HL-60/S4 treated with retinoic acid at 250 ng/mL for 4 days and 3 days (cell line): ENCODE measurements at regions not wholly inside any gene's neighbourhood (a gene's known extent, or its start where the extent isn't known, plus 50 kb on each side); places are given as distances from the start of the nearest gene placed in this dataset.

Source experiments
- in situ Hi-C: fragments of 300-500 bp; cut with MboI; formaldehyde crosslinking; loops from 2 replicates; pipeline ENCODE4 v1.7.0; 2022; ENCODE audit warnings: low sequenced_read_pairs

- in situ Hi-C loops = no loop called here
Observed at GRCh38 chr21:38147391-38147790, 109.4 kb upstream of the KCNJ15 start.

DNA sequence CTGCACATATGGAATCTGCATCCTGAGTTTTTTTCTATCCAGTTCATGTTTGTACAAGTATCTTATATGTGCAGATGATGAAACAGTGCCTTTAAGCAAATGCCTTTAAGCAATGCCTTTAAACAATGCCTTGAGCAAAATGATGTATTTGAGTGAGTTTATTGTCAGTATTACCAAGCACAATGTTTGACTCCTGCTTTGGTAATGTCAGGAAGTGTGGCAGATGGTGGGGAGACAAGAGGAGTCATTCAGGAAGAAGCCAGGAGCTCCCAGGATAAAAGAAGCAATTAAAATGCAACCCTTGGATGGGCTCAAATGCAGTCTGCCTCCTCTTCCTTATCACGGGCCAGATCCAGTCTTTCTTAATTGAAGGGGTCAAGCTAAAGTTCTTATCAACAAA, 108.7 kb upstream of the KCNJ15 start:
- in situ Hi-C loops = no loop called here

GRCh38 chr21:38151021-38151645, 105.7 kb upstream of the KCNJ15 start:
- in situ Hi-C loops = no loop called here

- in situ Hi-C loops = no loop called here
Observed at GRCh38 chr21:38156200-38156599, 100.6 kb upstream of the KCNJ15 start.

DNA sequence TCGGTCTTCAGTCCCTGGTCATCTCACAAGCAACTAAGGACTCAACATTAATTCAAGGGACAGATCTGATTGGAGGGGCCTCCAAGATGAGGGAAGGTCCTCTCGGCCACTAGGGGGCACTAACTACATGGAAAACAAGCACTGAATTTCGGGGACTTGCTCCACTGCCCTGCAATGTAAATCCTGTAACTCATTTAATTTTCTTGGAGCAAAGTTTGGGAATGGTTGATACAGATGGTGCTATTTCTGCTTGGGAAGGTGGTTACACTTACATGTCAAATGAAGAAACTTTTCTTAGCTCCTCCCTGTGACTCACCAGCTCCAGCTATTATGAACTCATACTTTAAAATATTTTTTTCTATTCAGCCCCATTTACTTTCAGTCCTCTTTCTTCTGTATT, 97.4 kb upstream of the KCNJ15 start:
- in situ Hi-C loops = no loop called here

GRCh38 chr21:38165466-38166172, 91.2 kb upstream of the KCNJ15 start:
- in situ Hi-C loops = loop anchor here (10.0 kb wide), 1 partner anchor 179 kb away; no protein-coding TSS in a partner anchor

DNA sequence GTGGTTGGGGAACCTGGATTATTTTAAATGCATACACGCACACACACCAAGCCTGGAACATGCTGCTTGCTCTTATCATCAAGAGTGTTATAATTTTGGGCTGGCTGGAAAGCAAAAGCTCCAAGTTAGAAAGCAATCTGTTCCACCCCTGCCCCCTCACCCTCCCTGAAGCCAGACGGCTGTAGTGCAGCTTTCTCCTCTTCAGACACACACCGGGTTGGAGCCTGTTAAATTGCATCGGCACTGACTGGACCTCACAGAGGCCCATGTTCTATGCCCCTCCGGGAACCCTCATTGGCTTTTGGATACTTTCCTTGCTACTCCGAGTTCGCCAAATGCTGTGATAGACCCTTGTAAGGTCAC, 90.6 kb upstream of the KCNJ15 start:
- in situ Hi-C loops = loop anchor here (10.0 kb wide), 1 partner anchor 179 kb away; no protein-coding TSS in a partner anchor

- in situ Hi-C loops = loop anchor here (10.0 kb wide), 1 partner anchor 177 kb away; no protein-coding TSS in a partner anchor
Observed at GRCh38 chr21:38167345-38167744, 89.4 kb upstream of the KCNJ15 start.

DNA sequence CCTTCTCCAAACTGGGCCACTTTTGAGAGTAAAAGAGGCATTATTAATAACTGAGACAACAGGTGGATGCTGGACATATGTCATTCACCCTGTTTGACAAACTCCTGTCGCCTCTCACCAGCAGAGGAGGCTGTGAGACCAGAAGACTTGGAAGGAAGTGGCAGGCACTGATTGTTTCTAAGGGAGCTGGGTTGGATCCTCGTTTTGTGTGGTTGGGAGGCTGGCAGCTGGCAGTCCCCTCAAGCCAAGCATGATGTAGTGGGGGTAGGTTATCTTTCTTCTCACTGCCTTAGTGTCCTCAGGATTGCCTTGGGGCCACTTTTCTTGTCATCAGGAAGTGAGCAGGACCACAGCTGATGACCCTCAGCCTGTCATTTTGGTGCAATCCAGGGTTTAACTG, 86.5 kb upstream of the KCNJ15 start:
- in situ Hi-C loops = no loop called here

DNA sequence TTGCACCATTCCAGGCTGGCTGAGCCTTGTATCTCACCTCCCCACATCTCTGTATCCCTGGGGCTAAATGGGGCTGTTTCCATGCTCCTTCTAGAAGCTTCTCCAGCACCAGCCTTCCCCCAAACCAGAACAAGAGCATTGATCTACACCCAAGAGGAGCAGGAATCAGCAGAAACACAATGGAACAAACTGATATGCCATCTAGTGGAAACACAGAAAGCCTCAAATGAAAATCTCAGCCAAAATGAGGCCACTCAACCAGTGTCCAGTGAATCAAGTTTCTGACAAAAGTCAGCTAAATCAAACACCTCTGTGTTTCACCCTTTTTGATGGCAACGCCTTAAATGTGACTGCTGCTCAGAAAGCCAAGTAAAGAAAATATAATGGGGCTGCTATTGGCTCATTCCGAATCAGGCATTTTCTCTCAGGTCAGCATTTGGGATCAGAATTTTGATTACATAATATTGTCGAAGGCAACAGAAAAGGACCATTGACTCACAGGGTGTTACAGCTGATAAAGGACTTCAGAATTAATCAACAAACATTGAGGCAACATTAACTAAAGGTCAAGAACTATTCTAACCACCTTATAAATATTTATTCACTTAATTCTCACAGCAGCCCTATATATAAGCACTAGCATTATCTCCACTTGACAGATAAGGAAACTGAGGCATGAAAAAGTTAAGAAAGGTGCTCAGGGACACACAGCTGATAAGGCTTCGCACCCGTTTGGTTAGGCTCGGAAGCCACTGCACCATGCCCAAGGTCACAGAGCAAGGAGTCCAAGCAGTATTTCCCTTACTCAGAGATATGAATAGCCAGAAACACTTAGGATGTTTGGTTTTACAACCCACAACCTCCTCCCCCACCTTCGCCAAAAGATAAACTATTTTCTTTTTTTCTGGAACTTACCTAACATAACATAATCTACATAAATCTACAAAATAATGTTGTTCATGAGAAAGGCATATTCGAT, 85.8 kb upstream of the KCNJ15 start:
- in situ Hi-C loops = no loop called here

DNA sequence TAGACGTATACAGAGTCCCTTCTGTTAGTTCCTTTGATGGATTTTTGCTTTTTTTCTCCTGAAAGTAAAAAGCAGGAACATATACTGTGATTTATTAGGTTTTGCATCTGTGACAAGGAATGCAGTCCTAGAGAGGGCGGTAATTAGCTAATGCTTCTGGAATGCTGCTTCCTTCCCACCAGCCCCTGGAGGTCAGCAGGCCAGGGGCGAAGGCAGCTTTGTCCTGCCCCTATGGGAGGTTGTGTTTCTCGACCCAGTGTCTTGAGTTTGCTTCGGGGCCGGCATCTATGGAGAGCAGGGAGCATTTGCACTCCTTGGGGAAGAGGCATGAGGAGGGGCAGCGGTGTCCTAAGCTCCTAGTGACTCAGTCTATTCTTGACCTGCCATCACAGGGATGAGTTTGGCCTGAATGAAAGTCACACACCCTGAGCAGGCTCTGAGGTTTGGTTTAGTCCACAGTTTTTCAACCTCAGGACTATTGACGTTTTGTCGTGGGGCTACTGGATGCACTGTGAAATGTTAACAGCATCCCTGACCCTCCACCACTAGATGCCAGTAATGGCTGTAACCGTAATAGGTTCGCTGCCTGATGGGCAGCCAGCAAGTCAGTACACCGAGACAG, 85.0 kb upstream of the KCNJ15 start:
- in situ Hi-C loops = no loop called here

DNA sequence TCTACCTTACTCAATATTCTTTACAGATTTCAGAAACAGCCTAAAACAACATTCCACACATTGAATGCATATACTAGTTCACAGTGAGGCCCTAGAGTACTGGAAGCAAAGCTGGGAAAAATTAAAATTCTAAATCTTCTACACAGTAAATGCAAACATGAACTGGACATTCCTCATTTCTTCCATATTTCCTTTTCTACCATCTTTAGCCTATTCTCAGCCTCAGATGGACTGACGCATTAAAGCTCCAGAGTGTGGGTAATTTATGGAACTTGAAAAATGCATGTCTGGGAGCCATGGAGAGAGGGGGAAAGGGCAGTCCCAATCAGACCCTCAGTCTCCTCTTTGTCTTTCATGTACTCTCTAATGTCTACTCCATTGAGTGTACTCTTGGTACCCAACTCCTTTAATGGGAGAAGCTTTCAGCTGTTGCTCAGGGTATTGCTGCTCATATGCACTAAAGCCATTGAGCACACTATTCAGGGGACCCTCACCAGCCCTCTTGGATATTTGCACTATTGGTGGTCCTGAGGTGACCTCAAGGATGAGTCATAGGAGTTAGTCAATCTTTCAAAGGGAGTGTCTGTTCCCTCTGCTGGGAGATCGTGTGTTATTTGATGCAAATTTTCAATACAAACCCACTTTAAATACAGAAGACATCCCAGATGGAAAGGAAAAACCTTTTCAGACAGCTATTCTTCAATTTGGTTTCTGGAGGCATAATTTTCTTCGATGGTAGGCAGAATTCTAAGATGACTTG, 83.3 kb upstream of the KCNJ15 start:
- in situ Hi-C loops = no loop called here

- in situ Hi-C loops = no loop called here
Observed at GRCh38 chr21:38175306-38175705, 81.5 kb upstream of the KCNJ15 start.

DNA sequence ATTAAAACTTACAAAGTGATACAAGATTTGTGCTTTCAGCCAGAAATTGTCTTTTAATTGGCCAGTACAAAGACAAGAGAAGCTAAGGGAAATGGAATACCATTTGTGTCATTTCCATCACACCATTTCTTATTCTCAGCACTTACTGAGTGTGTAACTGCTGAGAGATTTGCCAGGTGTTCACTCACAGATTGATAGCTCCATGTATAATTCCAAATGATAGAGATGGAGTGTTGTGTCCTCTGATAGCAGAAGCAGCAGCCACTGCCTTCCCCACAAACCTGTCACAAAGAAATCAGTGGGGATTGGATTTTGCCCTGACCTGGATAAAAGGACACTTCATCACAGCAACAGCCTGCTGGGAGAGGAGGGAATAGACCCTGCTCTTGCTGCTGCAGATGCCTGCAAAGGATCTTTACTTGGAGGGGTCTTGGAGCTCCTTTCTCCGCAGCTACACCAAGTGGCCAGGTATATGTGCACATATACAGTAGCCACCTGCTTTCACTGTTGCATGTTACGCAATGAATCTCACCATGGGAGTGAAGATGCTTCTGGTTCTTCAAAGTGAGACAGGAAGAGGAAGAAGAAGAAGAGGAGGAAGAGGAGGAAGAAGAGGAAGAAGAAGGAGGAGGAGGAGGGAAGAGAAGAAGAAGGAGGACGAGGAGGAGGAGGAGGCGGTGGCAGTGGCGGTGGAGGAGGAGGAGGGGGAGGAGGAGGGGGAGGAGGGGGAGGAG, 78.7 kb upstream of the KCNJ15 start:
- in situ Hi-C loops = no loop called here

- in situ Hi-C loops = no loop called here
Observed at GRCh38 chr21:38178653-38179470, 77.9 kb upstream of the KCNJ15 start.

GRCh38 chr21:38179511-38179910, 77.3 kb upstream of the KCNJ15 start:
- in situ Hi-C loops = no loop called here

DNA sequence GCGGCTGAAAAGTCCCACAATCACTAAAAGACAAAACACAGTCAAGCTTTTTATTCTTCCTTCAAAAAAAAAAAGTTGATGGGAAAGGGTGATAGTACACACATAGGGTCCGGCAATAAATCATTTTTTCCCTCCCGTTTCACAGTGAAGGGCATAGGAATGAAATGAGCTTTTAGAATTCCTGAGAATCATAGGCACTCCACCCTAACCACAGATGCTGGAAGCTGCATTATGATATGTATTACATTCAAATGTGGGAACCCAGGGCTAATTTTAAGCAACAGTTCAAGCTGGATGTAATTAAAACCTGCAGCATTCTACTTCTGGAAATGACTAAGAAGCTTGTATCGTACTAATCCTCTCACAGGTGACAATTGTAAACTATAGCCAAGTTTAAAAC, 75.7 kb upstream of the KCNJ15 start:
- in situ Hi-C loops = no loop called here

DNA sequence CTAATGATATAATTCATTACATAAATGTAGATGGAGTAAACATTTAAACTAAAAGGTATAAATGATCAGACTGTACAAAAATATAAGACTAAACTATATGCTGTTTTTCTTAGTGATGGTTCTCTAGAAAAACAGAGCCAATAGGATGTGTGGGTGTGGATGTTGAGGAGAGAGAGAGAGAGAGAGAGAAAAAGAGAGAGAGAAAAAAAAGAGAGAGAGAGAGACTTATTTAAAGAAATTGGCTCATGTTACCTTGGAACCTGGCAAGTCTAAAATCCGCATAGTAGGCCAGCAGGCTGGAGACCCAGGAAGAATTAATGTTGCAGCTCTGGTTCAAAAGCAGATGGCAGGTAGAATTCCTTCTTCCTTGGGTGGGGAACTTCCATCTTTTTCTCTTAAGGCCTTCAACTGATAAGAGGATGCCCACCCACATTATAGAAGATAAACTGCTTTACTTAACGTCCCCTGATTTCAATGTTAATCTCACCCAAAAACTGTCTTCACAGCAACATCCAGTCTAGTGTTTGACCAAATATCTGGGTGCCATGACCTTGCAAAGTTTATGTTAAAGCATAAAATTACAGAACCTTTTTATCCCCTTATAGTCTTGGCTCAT, 74.3 kb upstream of the KCNJ15 start:
- in situ Hi-C loops = no loop called here
